ENCODE measurements at regions not wholly inside any gene's neighbourhood (a gene's known extent, or its start where the extent isn't known, plus 50 kb on each side); places are given as distances from the start of the nearest gene placed in this dataset.

GRCh38 chr11:128133501-128133900 is 453.9 kb downstream of the ETS1 start:
- Mint-ChIP-seq H3K27ac (ENCODE audit: unreplicated experiment) (no peak overlapping the region), H3K9me3 (no peaks in the 10 kb centered on the region), H3K4me3 (no peak overlapping the region), H3K36me3 (ENCODE audit: low read depth) (no peaks in the 10 kb centered on the region), H3K4me1 (peaks cover 10% of the 10 kb centered on the region), H3K27me3 (ENCODE audit: low read depth) (no peaks in the 10 kb centered on the region)
- no peak for TF ChIP-seq CTCF (conservative IDR thresholded peaks at IDR 0.05)
- DNase-seq (ENCODE audit: low read depth, low spot score) = no peak

DNA sequence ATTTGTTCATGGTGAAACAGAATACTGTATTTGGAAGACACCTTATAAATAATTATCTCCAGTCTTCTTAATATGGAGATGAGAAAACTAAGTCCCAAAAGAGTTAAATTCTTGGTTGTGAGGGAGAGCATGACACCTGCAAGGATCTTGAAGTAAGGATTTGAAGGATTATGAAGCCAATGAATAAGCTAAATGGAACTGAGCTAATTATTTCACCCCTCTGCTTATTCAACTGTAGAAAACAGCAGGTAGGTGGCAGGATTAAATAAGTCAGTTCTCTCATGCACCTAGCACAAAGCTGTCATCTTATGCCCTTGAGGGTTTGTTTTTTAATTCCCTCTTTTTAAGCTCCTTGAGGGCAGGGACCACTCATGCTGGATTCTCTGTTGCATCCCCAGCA is 457.3 kb downstream of the ETS1 start:
- DNase-seq (ENCODE audit: low read depth, low spot score) = no peak
- H3K27me3 Mint-ChIP-seq (ENCODE audit: low read depth) = no peaks in the 10 kb centered on the region
- no peaks in the 10 kb centered on the region for H3K36me3 Mint-ChIP-seq (ENCODE audit: low read depth)
- no peak overlapping the region for H3K27ac Mint-ChIP-seq (ENCODE audit: unreplicated experiment)
- no peak for TF ChIP-seq CTCF (conservative IDR thresholded peaks at IDR 0.05)
- H3K4me3 Mint-ChIP-seq = no peak overlapping the region
- peaks cover 7% of the 10 kb centered on the region for H3K4me1 Mint-ChIP-seq
- H3K9me3 Mint-ChIP-seq = no peaks in the 10 kb centered on the region

DNA sequence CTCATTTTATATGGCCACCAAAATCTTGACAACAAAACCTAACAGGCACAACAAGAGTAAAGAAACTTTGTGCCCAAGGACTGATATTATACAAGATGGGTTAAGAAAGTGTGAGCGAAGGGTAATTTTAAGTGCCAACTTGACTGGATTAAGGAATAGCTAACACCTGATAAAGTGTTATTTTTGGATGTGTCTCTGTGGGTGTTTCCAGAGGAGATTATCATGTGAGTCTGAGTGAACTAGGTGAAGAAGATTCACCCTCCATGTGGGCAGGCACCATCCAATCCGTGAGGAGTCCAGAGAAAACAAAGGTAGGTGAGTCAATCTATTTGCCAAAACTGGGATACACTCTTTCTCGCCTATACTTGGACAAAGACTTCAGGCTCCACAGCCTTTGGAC is 461.6 kb downstream of the ETS1 start:
- Mint-ChIP-seq H3K27ac (ENCODE audit: unreplicated experiment) (no peak overlapping the region), H3K4me1 (no peaks in the 10 kb centered on the region), H3K36me3 (ENCODE audit: low read depth) (no peaks in the 10 kb centered on the region), H3K9me3 (no peaks in the 10 kb centered on the region), H3K27me3 (ENCODE audit: low read depth) (no peaks in the 10 kb centered on the region), H3K4me3 (no peak overlapping the region)
- no peak for DNase-seq (ENCODE audit: low read depth, low spot score)
- no peak for TF ChIP-seq CTCF (conservative IDR thresholded peaks at IDR 0.05)

GRCh38 chr11:128116885-128117284 is 470.5 kb downstream of the ETS1 start:
- DNase-seq (ENCODE audit: low read depth, low spot score) = no peak

DNA sequence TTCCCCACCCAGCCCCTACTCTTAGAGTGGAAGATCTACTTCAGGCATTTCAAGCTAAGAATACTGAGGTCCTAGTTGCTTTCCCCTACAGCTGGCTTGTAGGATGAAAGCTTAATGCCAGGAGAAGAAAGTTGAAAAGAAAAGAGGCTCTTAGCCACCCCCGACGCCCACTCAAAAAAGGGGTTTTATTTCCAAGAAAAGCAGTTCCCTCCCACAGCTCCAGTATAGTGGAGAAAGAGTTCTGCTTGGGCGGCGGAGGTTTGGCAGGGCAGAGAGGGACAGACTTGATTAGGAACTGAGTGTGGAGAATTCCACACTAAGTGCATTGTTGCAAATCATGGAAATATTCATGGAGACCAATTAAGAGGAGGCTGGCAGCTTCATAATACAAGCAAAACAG is 470.9 kb downstream of the ETS1 start:
- no peak for DNase-seq (ENCODE audit: low read depth, low spot score)
- Mint-ChIP-seq H3K4me3 (no peak overlapping the region), H3K27ac (ENCODE audit: unreplicated experiment) (no peak overlapping the region)

More at GRCh38 chr11:128116885-128117284, 470.5 kb downstream of the ETS1 start:
- Mint-ChIP-seq H3K36me3 (ENCODE audit: low read depth) (peaks cover 7% of the 10 kb centered on the region), H3K4me1 (peaks cover 8% of the 10 kb centered on the region), H3K27ac (ENCODE audit: unreplicated experiment) (no peak overlapping the region), H3K4me3 (no peak overlapping the region), H3K27me3 (ENCODE audit: low read depth) (no peaks in the 10 kb centered on the region), H3K9me3 (peaks cover 3% of the 10 kb centered on the region)
- TF ChIP-seq CTCF (conservative IDR thresholded peaks at IDR 0.05) = no peak

More for the DNA sequence above, 470.9 kb downstream of the ETS1 start:
- Mint-ChIP-seq H3K27me3 (ENCODE audit: low read depth) (no peaks in the 10 kb centered on the region), H3K36me3 (ENCODE audit: low read depth) (peaks cover 7% of the 10 kb centered on the region), H3K9me3 (peaks cover 5% of the 10 kb centered on the region), H3K4me1 (peaks cover 8% of the 10 kb centered on the region)
- TF ChIP-seq CTCF (conservative IDR thresholded peaks at IDR 0.05) = no peak

Measured in neural crest cell (in vitro differentiated cells).